Ovary (tissue), 7 donors: ENCODE measurements at regions not wholly inside any gene's neighbourhood (a gene's known extent, or its start where the extent isn't known, plus 50 kb on each side); places are given as distances from the start of the nearest gene placed in this dataset.

Experiments used
- DNase-seq, 5 donors: peaks; one replicate each; pipeline ENCODE4 v3.0.0-alpha.2; 2019 to 2020
- H3K27ac ChIP-seq, 2 donors: fragments of 200-600 bp; one replicate each; pipeline versions ENCODE4 v1.5.1 to v1.8.0; 2019 to 2022
- H3K27me3 ChIP-seq: fragments of 200-600 bp; one replicate; pipeline ENCODE4 v1.8.0; 2022
- H3K36me3 ChIP-seq: fragments of 200-600 bp; sonication (generic); one replicate; pipeline ENCODE4 v1.5.1; 2019
- H3K4me1 ChIP-seq: one replicate; pipeline ENCODE4 v1.8.1; 2013; ENCODE audit warnings: mild to moderate bottlenecking, moderate library complexity; ENCODE audit not compliant: insufficient read depth
- H3K4me3 ChIP-seq: fragments of 200-600 bp; sonication (generic); one replicate; pipeline ENCODE4 v1.5.1; 2017
- H3K9me3 ChIP-seq, 2 donors: fragments of 200-600 bp in 1 of 2; sonication (generic) in 1 of 2; one replicate each; pipeline versions ENCODE4 v1.5.1 to v1.8.1; 2013 to 2019; ENCODE audit warnings: mild to moderate bottlenecking in 1 of 2, moderate library complexity in 1 of 2
- EP300 ChIP-seq: sonication (generic); formaldehyde crosslinking; IDR thresholded peaks from one replicate; pipeline ENCODE4 v1.6.1; 2017; ENCODE audit warnings: antibody characterized with exemption
- POLR2A ChIP-seq: fragments of 450-650 bp; IDR thresholded peaks from one replicate; pipeline ENCODE4 v1.6.1; 2017; ENCODE audit warnings: antibody characterized with exemption, mild to moderate bottlenecking, moderate library complexity
- WGBS, 3 donors: extraction: QIAGEN DNeasy Blood & Tissue Kit in 1 of 3; methylation state at CpG; one replicate each; pipeline versions ENCODE4 v1.1.5 to v1.1.7; 2013 to 2017; 5-methylcytosine and 5-hydroxymethylcytosine counted together
- intact Hi-C, 4 donors: fragments of 100-400 bp; cut with DNase I; formaldehyde crosslinking; loops; one replicate each; pipeline versions ENCODE4 v1.11.0 to v1.15.1; 2022 to 2023
- TF ChIP-seq, protein P1 (sequence below), 3 donors: fragments of 450-650 bp in 2 of 3; fragments of 200-600 bp in 1 of 3; IDR thresholded peaks; one replicate each; pipeline versions ENCODE4 v1.5.1 to v1.8.0; 2016 to 2022; ENCODE audit warnings: antibody characterized with exemption in 3 of 3, mild to moderate bottlenecking in 1 of 3
- donor health status: DM: no; HTN: no; CAD: no; lungs with moderate emphysema.
- donor health status: DM: no; HTN: no; CAD: no.
- donor health status: Bipolar disorder and iron deficiency.
- donor health status: DM: no; HTN: no; CAD: no.
- donor health status: DM: yes; HTN: yes; CAD: no.

DNA sequence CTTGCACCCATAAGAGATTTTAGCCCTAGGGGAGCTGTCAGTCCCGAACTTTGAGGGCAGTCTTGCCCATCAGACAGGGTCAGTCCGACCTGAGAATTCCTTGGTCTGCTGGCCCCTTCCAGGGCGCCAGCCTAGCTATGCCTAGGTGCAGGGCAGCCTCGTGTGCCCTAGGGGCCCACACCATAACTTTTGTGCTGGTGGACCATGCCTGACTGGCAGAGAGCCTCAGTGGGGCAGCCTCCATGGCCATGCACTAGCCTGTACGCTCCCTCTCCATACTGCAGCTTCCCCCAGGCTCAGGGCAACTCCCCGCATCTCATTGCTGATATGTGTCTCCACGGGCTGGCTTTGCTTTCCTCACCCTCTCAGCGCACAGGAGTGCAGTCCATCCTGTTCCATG, 835.8 kb upstream of the ALCAM start:
- 89 to 94% (median 90%) methylated on average over 8 of the region's 8 CpGs for WGBS, 3 donors
- TF ChIP-seq EP300 (no peak), POLR2A (no peak)
- TF ChIP-seq, protein P1, sequence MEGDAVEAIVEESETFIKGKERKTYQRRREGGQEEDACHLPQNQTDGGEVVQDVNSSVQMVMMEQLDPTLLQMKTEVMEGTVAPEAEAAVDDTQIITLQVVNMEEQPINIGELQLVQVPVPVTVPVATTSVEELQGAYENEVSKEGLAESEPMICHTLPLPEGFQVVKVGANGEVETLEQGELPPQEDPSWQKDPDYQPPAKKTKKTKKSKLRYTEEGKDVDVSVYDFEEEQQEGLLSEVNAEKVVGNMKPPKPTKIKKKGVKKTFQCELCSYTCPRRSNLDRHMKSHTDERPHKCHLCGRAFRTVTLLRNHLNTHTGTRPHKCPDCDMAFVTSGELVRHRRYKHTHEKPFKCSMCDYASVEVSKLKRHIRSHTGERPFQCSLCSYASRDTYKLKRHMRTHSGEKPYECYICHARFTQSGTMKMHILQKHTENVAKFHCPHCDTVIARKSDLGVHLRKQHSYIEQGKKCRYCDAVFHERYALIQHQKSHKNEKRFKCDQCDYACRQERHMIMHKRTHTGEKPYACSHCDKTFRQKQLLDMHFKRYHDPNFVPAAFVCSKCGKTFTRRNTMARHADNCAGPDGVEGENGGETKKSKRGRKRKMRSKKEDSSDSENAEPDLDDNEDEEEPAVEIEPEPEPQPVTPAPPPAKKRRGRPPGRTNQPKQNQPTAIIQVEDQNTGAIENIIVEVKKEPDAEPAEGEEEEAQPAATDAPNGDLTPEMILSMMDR (IDR thresholded peaks at IDR 0.05) = no peak
- Histone ChIP-seq H3K4me3 (no peak overlapping the region), H3K9me3 (no peaks in the 10 kb centered on the region), H3K36me3 (no peaks in the 10 kb centered on the region), H3K4me1 (no peaks in the 10 kb centered on the region), H3K27ac (no peak overlapping the region), H3K27me3 (no peaks in the 10 kb centered on the region)
- DNase-seq = no peak
- intact Hi-C loops = no loop called here

DNA sequence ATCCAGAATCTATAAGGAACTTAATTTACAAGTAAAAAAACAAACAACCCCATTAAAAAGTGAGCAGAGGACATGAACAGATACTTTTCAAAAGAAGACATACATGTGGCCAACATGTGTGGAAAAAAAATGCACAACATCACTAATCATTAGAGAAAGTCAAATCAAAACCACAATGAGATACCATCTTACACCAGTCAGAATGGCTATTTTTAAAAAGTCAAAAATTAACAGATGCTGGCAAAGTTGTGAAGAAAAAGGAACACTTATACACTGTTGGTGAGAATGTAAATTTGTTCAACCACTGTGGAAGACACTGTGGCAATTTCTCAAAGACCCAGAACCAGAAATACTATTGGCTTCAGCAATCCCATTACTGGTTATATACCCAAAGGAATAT, 830.0 kb upstream of the ALCAM start:
- Histone ChIP-seq H3K4me1 (no peaks in the 10 kb centered on the region), H3K36me3 (no peaks in the 10 kb centered on the region), H3K9me3 (no peaks in the 10 kb centered on the region), H3K27me3 (no peaks in the 10 kb centered on the region), H3K4me3 (no peak overlapping the region), H3K27ac (no peak overlapping the region)
- TF ChIP-seq, protein P1 (IDR thresholded peaks at IDR 0.05) = no peak
- TF ChIP-seq POLR2A (no peak), EP300 (no peak)
- no peak for DNase-seq
- intact Hi-C loops = no loop called here

DNA sequence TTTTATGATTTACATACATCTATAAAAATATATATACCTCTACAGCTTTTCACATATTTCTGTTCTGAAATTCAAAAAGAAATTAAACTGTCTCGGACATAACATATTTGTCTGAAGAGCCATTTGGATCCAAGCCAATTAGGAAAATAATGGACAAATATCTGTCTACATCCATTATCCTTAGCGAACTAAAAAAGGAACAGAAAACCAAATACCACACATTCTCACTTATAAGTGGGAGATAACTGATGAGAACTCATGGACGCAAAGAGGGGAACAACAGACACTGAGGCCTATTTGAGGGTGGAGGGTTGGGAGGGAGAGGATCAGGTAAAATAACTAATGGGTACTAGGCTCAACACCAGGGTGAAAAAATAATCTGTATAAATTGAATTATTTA, 829.4 kb upstream of the ALCAM start:
- no peak for DNase-seq
- no peaks in the 10 kb centered on the region for H3K36me3 ChIP-seq
- WGBS, 3 donors = 83 to 92% (median 88%) methylated on average over 3 of the region's 3 CpGs
- H3K4me1 ChIP-seq = no peaks in the 10 kb centered on the region
- TF ChIP-seq, protein P1 (IDR thresholded peaks at IDR 0.05) = no peak
- TF ChIP-seq EP300 (no peak), POLR2A (no peak)
- intact Hi-C loops = no loop called here
- H3K4me3 ChIP-seq = no peak overlapping the region
- H3K9me3 ChIP-seq = no peaks in the 10 kb centered on the region
- H3K27me3 ChIP-seq = no peaks in the 10 kb centered on the region
- no peak overlapping the region for H3K27ac ChIP-seq

DNA sequence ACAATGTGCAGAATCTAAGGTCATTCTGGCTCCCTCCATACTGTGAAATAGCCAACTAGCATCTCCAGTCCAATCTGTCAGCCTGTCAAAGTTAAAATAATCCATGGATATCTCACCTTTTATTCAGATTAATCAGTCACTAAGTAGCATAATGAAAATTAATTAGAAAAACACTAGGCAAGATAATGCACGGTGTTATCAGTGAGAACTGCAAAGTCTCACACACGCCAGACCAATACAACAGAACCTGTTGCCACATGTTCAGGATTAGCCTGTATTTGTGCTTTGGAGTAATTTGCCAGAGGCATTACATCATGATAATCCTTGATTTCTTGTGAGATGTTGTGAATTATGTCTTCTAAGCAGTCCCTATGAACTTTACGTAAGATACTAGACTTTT, 820.4 kb upstream of the ALCAM start:
- intact Hi-C loops = no loop called here
- Histone ChIP-seq H3K27me3 (no peaks in the 10 kb centered on the region), H3K4me1 (peaks cover 1% of the 10 kb centered on the region), H3K36me3 (no peaks in the 10 kb centered on the region), H3K4me3 (no peak overlapping the region), H3K27ac (no peak overlapping the region), H3K9me3 (no peaks in the 10 kb centered on the region)
- 78 to 87% (median 83%) methylated on average over 3 of the region's 3 CpGs for WGBS, 3 donors
- DNase-seq = no peak
- TF ChIP-seq, protein P1 (IDR thresholded peaks at IDR 0.05) = no peak
- TF ChIP-seq EP300 = no peak
- TF ChIP-seq POLR2A = no peak

DNA sequence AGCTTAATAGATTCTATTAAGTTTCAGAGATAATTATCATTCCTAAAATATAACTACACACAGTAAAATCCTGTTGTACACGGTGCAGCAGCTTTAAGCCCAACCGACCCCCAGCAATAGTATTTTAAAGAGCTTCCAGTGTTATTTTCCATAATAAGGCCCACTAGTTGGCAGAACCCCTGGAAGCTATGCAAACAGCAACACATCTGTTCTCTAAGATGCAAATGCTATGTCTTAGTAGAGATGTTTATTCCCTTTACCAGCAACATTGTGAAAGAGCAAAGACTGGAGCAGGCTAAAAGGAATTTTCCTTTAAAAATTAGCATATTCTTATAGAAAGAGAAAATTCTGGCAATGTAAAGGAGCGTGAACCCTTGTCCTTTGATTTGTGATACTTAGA, 819.7 kb upstream of the ALCAM start:
- Histone ChIP-seq H3K27me3 (no peaks in the 10 kb centered on the region), H3K9me3 (no peaks in the 10 kb centered on the region), H3K36me3 (no peaks in the 10 kb centered on the region), H3K4me1 (peaks cover 1% of the 10 kb centered on the region), H3K4me3 (no peak overlapping the region), H3K27ac (no peak overlapping the region)
- WGBS, 3 donors = 48 to 61% (median 52%) methylated on average over 3 of the region's 3 CpGs
- intact Hi-C loops = no loop called here
- no peak for DNase-seq
- TF ChIP-seq POLR2A = no peak
- TF ChIP-seq EP300 = no peak
- TF ChIP-seq, protein P1 (IDR thresholded peaks at IDR 0.05) = no peak
